GM12873 (cell line): ENCODE measurements at regions not wholly inside any gene's neighbourhood (a gene's known extent, or its start where the extent isn't known, plus 50 kb on each side); places are given as distances from the start of the nearest gene placed in this dataset.

Experiments
- CTCF ChIP-seq: IDR thresholded peaks from 2 replicates; pipeline ENCODE4 v1.5.1; 2012; ENCODE audit warnings: low read depth, mild to moderate bottlenecking, moderate library complexity, low read length, control low read depth; ENCODE audit not compliant: insufficient read depth; ENCODE audit errors: missing control alignments

DNA sequence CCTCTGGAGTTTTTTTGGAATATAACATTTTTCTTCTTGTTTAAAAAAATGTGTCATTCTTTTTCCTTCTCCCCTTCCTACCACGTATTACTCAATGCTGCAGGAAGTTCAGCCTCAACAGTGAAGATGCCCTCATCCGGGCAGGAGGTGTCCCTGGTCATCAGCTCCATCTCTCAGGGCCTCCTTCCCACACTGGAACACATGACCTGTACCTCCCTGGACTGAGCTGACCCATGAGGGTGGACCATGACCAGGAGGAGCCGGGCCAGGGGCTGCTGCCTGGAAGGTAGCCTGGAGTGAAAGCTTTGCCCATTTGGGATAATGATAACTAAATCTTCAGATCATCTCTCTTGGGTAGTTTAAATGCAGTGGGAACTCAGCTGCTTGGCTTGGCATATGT lies 316.5 kb upstream of the ZMIZ1 start:
- no peak for TF ChIP-seq CTCF

DNA sequence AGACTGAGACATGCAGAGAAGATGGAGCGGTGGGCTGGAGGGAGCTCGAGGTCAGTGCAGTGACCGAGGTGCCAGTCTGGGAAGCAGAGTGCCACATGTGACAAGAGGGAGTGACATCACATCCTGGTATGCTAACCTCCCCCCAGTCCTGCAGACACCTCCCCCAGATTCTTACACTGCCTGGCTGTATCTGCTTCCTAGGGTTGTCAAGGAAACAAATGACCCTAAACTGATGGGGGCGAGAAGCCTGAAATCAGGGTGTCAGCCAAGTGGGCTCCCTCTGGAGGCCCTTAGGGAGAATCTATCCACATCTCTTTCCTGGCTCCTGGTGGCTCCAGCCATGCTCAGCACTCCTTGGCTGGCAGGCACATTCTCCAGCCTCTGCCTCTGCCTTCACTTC lies 316.1 kb upstream of the ZMIZ1 start:
- TF ChIP-seq CTCF: no peak

DNA sequence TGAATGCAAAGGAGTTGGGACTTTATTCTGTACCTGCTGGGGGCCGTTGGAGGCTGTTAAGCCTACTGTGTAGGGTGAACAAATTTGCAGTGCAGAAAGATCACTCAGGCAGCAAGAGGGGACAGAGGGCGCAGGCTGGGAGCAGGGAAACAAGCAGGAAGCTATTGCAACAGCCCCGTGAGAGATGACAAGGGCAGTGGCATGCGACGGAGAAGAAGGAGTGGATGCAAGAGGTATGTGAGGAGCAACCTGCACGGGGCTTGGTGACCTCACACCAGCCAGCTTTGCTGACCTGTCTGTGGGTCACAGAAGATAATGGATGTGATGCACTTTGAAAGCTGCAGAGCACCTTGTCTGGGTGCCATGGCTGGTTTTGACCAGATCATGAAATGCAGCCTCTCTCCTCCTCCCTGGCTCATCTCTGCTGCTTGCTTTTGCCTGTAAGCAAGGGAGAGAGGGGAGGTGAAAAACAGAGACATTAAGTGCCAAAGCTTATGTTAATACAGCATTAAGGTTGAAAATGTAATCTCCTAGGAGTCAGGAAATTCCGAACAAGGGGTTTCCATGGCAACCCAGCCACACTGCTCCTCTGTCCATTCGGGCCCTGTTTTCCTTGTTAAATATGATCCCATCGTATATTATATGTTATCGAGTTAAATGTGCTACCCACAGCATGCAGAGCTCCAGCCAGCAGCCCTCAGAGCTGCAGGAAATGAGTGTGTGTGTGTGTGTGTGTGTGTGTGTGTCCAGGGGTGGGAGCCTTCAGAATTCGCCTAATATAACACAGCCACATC lies 314.3 kb upstream of the ZMIZ1 start:
- TF ChIP-seq CTCF: no peak

DNA sequence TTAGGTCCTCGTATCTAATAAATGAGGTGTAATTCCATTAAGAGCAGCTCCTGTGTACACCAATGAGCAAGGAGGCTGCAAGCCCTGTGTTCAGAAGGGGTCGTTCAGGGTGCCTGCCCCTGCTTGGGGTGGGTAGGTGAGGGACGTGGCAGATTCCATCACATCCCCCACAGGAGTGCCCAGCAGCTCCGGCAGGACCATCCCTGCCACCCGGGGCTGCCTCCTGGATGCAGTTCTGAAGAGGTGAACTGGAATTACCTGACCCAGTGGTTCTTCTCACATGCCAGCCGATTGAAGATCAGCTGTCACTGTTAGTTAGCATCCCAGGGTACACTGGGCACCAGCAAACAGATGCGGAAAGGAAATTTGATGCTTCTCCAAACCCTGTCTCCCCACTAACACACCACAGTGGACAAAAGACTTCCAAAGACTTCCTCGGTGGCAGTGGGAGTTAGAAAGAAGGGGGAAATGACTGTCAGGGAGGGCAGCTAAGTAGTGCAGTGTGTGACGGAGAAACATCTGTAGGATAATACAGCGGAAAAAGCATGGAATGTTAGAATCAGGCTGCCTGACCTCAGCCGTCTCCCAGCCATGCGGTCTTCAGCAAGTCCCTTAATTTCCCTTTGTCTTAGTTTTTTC lies 313.6 kb upstream of the ZMIZ1 start:
- TF ChIP-seq CTCF: no peak

GRCh38 chr10:78755877-78756455 lies 312.8 kb upstream of the ZMIZ1 start:
- no peak for TF ChIP-seq CTCF

DNA sequence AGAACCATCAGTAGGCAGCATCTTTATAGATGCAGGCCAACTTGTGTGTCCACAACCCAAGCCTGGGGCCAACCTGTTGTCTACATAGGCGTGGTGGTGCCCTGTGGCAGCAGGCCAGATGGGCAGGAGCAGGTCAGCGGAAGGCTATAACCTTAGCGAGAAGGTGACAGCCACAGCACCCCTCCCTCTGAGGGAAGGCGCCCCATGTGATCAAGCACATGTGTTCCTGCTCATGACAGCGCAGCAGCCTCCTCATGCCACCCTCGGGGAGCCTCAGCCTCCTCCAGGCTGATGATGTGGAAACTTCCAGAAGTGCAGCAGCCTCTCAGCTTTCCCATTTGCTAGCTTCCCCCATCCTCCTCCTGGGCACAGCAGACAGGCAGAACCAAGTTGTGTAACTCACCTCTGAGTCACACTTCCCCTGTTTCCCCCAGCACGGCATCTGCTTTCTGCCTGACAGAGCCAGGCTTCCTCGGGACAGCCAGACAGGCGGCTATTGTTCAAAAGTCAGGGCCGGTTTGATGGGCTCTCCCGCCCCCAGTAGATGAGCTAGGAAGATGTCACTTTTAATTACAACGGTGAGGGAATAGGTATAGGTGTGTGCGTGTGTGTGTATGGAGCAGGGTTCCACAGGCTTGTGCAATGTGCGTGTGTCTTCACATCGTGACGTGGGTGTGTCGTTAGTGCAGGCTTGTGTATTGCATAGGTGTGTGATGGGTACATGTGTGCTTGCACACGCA lies 312.0 kb upstream of the ZMIZ1 start:
- TF ChIP-seq CTCF: no peak
